HG03521 (cell line): ENCODE measurements at regions not wholly inside any gene's neighbourhood (a gene's known extent, or its start where the extent isn't known, plus 50 kb on each side); places are given as distances from the start of the nearest gene placed in this dataset.

ENCODE experiments used
- ATAC-seq: cut with Tn5 transposase; IDR thresholded peaks from one replicate; pipeline ENCODE4 v1.9.1; 2021; ENCODE audit warnings: mild to moderate bottlenecking, moderate library complexity; ENCODE audit not compliant: unreplicated experiment

- ATAC-seq = no peak
Measured at GRCh38 chr18:24669502-24669901, 209.1 kb downstream of the HRH4 start.

- ATAC-seq = no peak
Measured at GRCh38 chr18:24672165-24672941, 211.9 kb downstream of the HRH4 start.

- ATAC-seq = no peak
Measured at GRCh38 chr18:24674200-24674599, 213.8 kb downstream of the HRH4 start.

GRCh38 chr18:24674605-24675004, 214.2 kb downstream of the HRH4 start:
- ATAC-seq = no peak

GRCh38 chr18:24677011-24677410, 216.6 kb downstream of the HRH4 start:
- ATAC-seq = no peak

GRCh38 chr18:24678107-24678506, 217.7 kb downstream of the HRH4 start:
- no peak for ATAC-seq

- ATAC-seq = no peak
Measured at GRCh38 chr18:24678626-24679025, 218.2 kb downstream of the HRH4 start.

GRCh38 chr18:24679062-24679461, 218.6 kb downstream of the HRH4 start:
- no peak for ATAC-seq

- ATAC-seq = no peak
Measured at GRCh38 chr18:24683925-24684324, 223.5 kb downstream of the HRH4 start.

GRCh38 chr18:24685254-24685959, 225.0 kb downstream of the HRH4 start:
- ATAC-seq = no peak

GRCh38 chr18:24695168-24695567, 234.7 kb downstream of the HRH4 start:
- no peak for ATAC-seq

- ATAC-seq = no peak
Measured at GRCh38 chr18:24702001-24702515, 241.6 kb downstream of the HRH4 start.

GRCh38 chr18:24703316-24703715, 242.9 kb downstream of the HRH4 start:
- no peak for ATAC-seq

GRCh38 chr18:24704946-24705630, 244.7 kb downstream of the HRH4 start:
- ATAC-seq = no peak

- no peak for ATAC-seq
Measured at GRCh38 chr18:24710474-24710873, 250.0 kb downstream of the HRH4 start.

- ATAC-seq = no peak
Measured at GRCh38 chr18:24719791-24720190, 259.4 kb downstream of the HRH4 start.

GRCh38 chr18:24721388-24721787, 261.0 kb downstream of the HRH4 start:
- no peak for ATAC-seq

GRCh38 chr18:24725644-24726415, 265.4 kb downstream of the HRH4 start:
- ATAC-seq = no peak

GRCh38 chr18:24726727-24727492, 266.5 kb downstream of the HRH4 start:
- ATAC-seq = no peak

GRCh38 chr18:24727685-24728084, 267.2 kb downstream of the HRH4 start:
- no peak for ATAC-seq
